Uterus (tissue), 2 donors: ENCODE measurements at regions not wholly inside any gene's neighbourhood (a gene's known extent, or its start where the extent isn't known, plus 50 kb on each side); places are given as distances from the start of the nearest gene placed in this dataset.

Source experiments
- POLR2A ChIP-seq, 2 donors: fragments of 450-650 bp; IDR thresholded peaks; one replicate each; pipeline ENCODE4 v1.6.1; 2016; ENCODE audit warnings: antibody characterized with exemption in 2 of 2, mild to moderate bottlenecking in 1 of 2, moderate library complexity in 1 of 2
- TF ChIP-seq, protein P1 (sequence below), 4 experiments: fragments of 200-600 bp in 2 of 4; fragments of 450-650 bp in 2 of 4; sonication (generic) in 2 of 4; IDR thresholded peaks; one replicate each; pipeline ENCODE4 v1.5.1; 2016 to 2019; ENCODE audit warnings: antibody characterized with exemption in 4 of 4, mild to moderate bottlenecking in 2 of 4, moderate library complexity in 1 of 4

DNA sequence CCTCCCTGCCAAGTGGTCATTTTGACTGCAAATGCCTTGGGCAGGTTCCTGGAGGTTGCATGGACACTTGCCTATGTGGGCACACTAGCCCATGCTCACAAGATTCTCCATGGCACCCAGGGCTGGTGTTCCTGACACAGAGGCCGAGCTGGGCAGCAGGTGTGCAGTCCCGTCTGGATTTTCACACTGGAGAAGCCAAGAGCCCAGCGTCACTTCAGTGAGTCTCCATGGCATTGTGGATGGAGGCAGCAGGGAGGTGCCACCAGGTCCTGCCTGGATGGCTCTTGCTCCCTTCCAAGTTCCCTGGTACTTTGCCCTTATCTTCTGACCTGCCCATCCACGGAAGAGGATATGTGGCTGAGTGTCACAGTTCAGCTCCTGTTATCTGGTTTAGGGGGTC is 63.7 kb upstream of the PLCL2 start:
- TF ChIP-seq, protein P1, sequence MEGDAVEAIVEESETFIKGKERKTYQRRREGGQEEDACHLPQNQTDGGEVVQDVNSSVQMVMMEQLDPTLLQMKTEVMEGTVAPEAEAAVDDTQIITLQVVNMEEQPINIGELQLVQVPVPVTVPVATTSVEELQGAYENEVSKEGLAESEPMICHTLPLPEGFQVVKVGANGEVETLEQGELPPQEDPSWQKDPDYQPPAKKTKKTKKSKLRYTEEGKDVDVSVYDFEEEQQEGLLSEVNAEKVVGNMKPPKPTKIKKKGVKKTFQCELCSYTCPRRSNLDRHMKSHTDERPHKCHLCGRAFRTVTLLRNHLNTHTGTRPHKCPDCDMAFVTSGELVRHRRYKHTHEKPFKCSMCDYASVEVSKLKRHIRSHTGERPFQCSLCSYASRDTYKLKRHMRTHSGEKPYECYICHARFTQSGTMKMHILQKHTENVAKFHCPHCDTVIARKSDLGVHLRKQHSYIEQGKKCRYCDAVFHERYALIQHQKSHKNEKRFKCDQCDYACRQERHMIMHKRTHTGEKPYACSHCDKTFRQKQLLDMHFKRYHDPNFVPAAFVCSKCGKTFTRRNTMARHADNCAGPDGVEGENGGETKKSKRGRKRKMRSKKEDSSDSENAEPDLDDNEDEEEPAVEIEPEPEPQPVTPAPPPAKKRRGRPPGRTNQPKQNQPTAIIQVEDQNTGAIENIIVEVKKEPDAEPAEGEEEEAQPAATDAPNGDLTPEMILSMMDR (IDR thresholded peaks at IDR 0.05): no peak
- no peak for TF ChIP-seq POLR2A (IDR thresholded peaks at IDR 0.05)
